HFFc6 (cell line): ENCODE measurements at regions not wholly inside any gene's neighbourhood (a gene's known extent, or its start where the extent isn't known, plus 50 kb on each side); places are given as distances from the start of the nearest gene placed in this dataset.
"Not testable (repeated sequence)": the region's sequence is repeated elsewhere in the genome, so short reads cannot be mapped to it uniquely, and the experiment has no call there.

Experiments used
- DNase-seq: peaks from one replicate; pipeline ENCODE4 v3.0.0-alpha.2; 2018
- H3K27ac Mint-ChIP-seq: 2 replicates; pipeline ENCODE4 v1.8.0; 2020; ENCODE audit warnings: mild to moderate bottlenecking, mixed read lengths
- H3K27me3 Mint-ChIP-seq: 2 replicates; pipeline ENCODE4 v1.8.0; 2021; ENCODE audit warnings: mild to moderate bottlenecking, moderate library complexity, mixed read lengths; ENCODE audit not compliant: insufficient read depth
- H3K36me3 Mint-ChIP-seq: 2 replicates; pipeline ENCODE4 v1.8.0; 2021; ENCODE audit warnings: low read depth, mixed read lengths
- H3K4me1 Mint-ChIP-seq: 2 replicates; pipeline ENCODE4 v1.8.0; 2020; ENCODE audit warnings: low read depth, mixed read lengths
- H3K4me3 Mint-ChIP-seq: 2 replicates; pipeline ENCODE4 v1.8.0; 2020; ENCODE audit warnings: mild to moderate bottlenecking, moderate library complexity, mixed read lengths
- H3K9me3 Mint-ChIP-seq: 2 replicates; pipeline ENCODE4 v1.8.0; 2020; ENCODE audit warnings: mild to moderate bottlenecking, mixed read lengths
- CTCF ChIP-seq: fragments of 200-600 bp; sonication (generic); IDR thresholded peaks from 2 replicates; pipeline ENCODE4 v1.5.0; 2021; ENCODE audit warnings: antibody characterized with exemption, mild to moderate bottlenecking

GRCh38 chr4:58871509-58871908 is 1761.3 kb upstream of the IGFBP7 start:
- Mint-ChIP-seq H3K36me3 (no peaks in the 10 kb centered on the region; the same call in 1 of the 2 replicates), H3K4me3 (no peak overlapping the region), H3K9me3 (peaks cover 15% of the 10 kb centered on the region), H3K27ac (no peak overlapping the region), H3K4me1 (no peaks in the 10 kb centered on the region), H3K27me3 (no peaks in the 10 kb centered on the region)
- no peak for TF ChIP-seq CTCF
- no peak for DNase-seq

- Mint-ChIP-seq H3K9me3 (peaks cover 26% of the 10 kb centered on the region), H3K27me3 (no peaks in the 10 kb centered on the region), H3K4me3 (no peak overlapping the region), H3K4me1 (no peaks in the 10 kb centered on the region), H3K27ac (no peak overlapping the region), H3K36me3 (no peaks in the 10 kb centered on the region)
- TF ChIP-seq CTCF: no peak
- no peak for DNase-seq
Measured at GRCh38 chr4:58849026-58849425, 1738.8 kb upstream of the IGFBP7 start.

- peaks cover 39% of the 10 kb centered on the region for H3K9me3 Mint-ChIP-seq
- H3K27me3 Mint-ChIP-seq: no peaks in the 10 kb centered on the region
- H3K4me1 Mint-ChIP-seq: no peaks in the 10 kb centered on the region
- DNase-seq: no peak
- H3K36me3 Mint-ChIP-seq: no peaks in the 10 kb centered on the region
- TF ChIP-seq CTCF: no peak
- no peak overlapping the region for H3K27ac Mint-ChIP-seq
- no peak overlapping the region for H3K4me3 Mint-ChIP-seq
Measured at GRCh38 chr4:58843455-58843854, 1733.3 kb upstream of the IGFBP7 start.

GRCh38 chr4:58833126-58833525 is 1722.9 kb upstream of the IGFBP7 start:
- Mint-ChIP-seq H3K9me3 (peaks cover 13% of the 10 kb centered on the region; the same call in 1 of the 2 replicates), H3K27me3 (no peaks in the 10 kb centered on the region; the same call in 1 of the 2 replicates), H3K4me3 (no peak overlapping the region), H3K36me3 (no peaks in the 10 kb centered on the region), H3K27ac (no peak overlapping the region), H3K4me1 (no peaks in the 10 kb centered on the region)
- DNase-seq: no peak
- TF ChIP-seq CTCF: no peak

GRCh38 chr4:58825278-58825677 is 1715.1 kb upstream of the IGFBP7 start:
- Mint-ChIP-seq H3K9me3 (peaks cover 25% of the 10 kb centered on the region), H3K36me3 (no peaks in the 10 kb centered on the region), H3K27me3 (no peaks in the 10 kb centered on the region), H3K4me3 (no peak overlapping the region), H3K27ac (no peak overlapping the region), H3K4me1 (no peaks in the 10 kb centered on the region)
- no peak for TF ChIP-seq CTCF
- no peak for DNase-seq

- not testable (repeated sequence) for DNase-seq, H3K27me3 Mint-ChIP-seq, H3K4me1 Mint-ChIP-seq, H3K27ac Mint-ChIP-seq, H3K36me3 Mint-ChIP-seq, H3K4me3 Mint-ChIP-seq
- peaks cover 31% of the 10 kb centered on the region for H3K9me3 Mint-ChIP-seq
Measured at GRCh38 chr4:58818560-58818959, 1708.4 kb upstream of the IGFBP7 start.
